Fibroblast of pulmonary artery (primary cell): ENCODE measurements at regions not wholly inside any gene's neighbourhood (a gene's known extent, or its start where the extent isn't known, plus 50 kb on each side); places are given as distances from the start of the nearest gene placed in this dataset.

ENCODE experiments used
- DNase-seq: peaks from one replicate; pipeline ENCODE4 v3.0.0-alpha.2; 2010; ENCODE audit warnings: low read depth
- H3K4me3 ChIP-seq: replicated peaks from 2 replicates; pipeline ENCODE4 v1.5.1; 2011; ENCODE audit warnings: low read depth, mild to moderate bottlenecking, control low read depth, low read length, moderate library complexity
- TF ChIP-seq, protein P1 (sequence below): IDR thresholded peaks from 2 replicates; pipeline ENCODE4 v1.5.1; 2011; ENCODE audit warnings: mild to moderate bottlenecking, control low read depth, low read length, inconsistent platforms; ENCODE audit errors: missing control alignments

DNA sequence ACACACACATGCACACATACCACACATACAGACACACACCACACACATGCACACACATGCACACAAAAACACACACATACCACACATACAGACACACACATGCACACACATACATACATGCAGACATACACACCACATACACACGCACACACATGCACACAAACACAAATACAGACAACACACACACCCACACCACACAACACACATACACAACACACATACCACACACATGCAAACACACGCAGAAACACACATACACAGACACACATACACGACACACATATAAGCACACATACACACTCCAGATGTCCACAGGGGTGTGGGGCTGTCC lies 60.1 kb upstream of the PPP2R2D start:
- H3K4me3 ChIP-seq: no peak overlapping the region
- TF ChIP-seq, protein P1, sequence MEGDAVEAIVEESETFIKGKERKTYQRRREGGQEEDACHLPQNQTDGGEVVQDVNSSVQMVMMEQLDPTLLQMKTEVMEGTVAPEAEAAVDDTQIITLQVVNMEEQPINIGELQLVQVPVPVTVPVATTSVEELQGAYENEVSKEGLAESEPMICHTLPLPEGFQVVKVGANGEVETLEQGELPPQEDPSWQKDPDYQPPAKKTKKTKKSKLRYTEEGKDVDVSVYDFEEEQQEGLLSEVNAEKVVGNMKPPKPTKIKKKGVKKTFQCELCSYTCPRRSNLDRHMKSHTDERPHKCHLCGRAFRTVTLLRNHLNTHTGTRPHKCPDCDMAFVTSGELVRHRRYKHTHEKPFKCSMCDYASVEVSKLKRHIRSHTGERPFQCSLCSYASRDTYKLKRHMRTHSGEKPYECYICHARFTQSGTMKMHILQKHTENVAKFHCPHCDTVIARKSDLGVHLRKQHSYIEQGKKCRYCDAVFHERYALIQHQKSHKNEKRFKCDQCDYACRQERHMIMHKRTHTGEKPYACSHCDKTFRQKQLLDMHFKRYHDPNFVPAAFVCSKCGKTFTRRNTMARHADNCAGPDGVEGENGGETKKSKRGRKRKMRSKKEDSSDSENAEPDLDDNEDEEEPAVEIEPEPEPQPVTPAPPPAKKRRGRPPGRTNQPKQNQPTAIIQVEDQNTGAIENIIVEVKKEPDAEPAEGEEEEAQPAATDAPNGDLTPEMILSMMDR: no peak
- DNase-seq: no peak

DNA sequence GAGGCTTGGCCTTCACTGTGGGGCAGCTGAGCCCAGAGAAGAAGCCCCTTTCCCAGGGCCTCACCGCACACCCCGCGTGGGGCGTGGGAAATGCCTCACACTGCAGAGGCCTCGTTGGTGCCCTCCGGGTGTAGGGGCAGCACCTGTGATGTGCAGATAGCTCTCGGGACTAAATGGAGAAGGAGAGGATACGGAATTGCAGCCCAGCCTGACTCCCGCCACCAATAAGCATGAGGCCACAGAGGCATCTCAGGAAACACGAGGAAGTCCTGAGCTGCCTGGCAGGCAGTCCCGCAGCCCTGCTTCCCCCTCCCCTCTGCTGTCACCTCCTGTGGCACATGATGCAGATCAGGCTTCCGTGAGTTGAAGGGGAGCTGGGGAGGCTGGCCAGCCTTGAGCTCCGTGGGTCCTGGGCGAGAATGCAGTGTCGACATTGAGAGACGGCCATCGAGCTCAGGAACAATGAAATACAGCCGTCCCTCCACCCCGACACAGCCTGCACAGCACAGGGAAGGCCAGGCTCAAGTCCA lies 59.6 kb upstream of the PPP2R2D start:
- H3K4me3 ChIP-seq: no peak overlapping the region
- no peak for DNase-seq
- TF ChIP-seq, protein P1: no peak

DNA sequence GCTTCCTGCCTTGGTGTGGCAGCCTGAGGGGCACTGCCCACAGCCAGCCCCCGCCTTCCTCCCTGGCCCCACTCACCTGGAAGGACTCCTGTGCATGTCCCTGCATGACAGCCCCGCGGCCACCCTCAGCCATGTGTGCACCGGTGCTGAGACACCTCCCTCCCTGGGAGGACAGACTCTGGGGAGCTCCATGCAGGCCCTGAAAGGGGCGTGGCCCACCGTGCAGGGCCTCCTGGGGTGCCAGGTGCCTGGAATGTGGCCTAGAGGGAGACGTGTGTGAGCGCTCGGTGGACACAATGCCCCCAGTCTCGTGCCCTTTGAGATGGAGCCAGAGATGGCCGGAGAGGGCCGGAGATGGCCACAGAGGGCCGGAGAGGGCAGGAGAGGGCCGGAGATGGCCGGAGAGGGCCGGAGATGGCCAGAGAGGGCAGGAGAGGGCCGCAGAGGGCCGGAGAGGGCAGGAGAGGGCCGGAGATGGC lies 59.1 kb upstream of the PPP2R2D start:
- H3K4me3 ChIP-seq: no peak overlapping the region
- DNase-seq: no peak
- TF ChIP-seq, protein P1: no peak

DNA sequence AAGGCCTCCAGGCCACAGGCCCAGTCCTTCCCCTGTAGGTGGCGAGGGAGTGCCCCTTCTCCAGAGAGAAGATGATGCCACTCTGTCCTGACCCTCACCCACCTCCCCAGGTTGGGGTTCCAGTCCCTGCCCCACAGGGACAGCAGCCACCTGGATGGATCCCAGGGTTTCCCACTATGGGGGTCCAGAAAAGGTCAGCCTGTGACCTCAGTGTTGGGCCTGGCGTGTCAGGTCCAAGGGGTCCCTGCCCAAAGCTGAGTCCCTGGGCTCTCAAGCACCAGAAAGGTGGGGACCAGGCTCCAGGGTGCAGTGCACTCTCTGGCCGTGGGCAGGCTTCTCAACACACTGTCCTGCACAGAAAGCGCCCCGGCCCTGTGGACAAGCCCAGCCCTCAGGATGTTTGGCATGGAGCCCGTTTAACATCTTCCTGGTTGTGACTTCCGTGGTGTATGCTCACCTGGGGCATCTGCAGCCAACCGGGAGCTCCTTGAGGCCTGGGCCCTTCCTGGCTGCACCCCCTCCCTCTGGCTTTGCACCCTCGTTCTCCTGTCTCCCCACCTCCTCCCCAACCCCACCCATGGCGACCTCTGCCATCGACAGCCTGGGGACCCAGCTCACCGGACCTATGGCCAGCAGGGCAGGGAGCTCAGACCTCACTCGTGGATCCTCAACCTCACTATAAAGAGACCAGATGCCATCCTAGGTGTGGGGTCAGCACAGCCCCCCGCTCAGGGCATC lies 58.3 kb upstream of the PPP2R2D start:
- no peak for DNase-seq
- TF ChIP-seq, protein P1: no peak
- no peak overlapping the region for H3K4me3 ChIP-seq

DNA sequence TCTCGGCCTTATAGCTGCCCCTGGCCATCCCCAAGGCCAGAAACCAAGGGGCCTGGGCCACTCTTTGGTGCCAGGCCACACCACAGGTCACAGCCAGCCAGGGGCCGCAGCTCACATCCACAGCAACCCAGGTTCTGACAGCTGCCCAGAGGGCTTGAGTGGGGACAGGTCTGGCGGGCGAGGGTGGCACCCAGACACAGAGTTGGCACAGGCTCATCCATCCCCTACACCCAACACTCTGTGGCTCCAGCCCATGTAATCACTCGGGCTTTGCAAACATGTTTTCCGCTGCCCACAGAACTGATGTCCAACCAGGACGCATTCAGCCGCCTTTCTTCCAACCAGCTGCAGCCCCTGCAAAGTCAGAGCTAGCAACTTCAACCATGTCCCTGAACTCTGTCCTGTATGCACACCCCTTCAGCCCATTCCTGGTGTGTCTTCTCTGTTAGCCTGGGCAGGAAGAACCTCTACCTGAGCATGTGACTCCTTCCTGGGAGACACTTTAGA lies 57.7 kb upstream of the PPP2R2D start:
- no peak for DNase-seq
- TF ChIP-seq, protein P1: no peak
- no peak overlapping the region for H3K4me3 ChIP-seq

DNA sequence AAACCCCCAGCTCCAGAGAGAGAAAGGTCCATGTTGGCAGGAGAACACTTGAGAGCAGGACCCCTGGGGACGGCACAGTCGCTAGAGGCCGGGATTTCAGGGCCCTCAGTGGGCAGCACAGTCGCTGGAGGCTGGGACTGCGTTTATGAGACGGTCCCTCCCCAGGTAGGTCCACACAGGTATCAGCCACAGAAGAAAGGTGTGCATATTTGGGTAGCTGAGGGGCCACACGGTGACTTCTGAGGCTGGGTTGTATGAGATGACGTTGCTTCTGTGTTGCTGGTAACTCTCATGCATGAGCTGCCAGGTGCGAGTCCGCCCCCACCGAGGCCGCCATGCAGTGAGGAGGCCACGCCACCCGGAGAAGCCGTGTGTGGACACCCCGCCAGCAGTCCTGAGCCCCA lies 56.9 kb upstream of the PPP2R2D start:
- H3K4me3 ChIP-seq: no peak overlapping the region
- TF ChIP-seq, protein P1: no peak
- DNase-seq: no peak
